Colonic mucosa (tissue), 4 donors: ENCODE measurements at regions not wholly inside any gene's neighbourhood (a gene's known extent, or its start where the extent isn't known, plus 50 kb on each side); places are given as distances from the start of the nearest gene placed in this dataset.
"Not testable (repeated sequence)": the region's sequence is repeated elsewhere in the genome, so short reads cannot be mapped to it uniquely, and the experiment has no call there.

Source experiments
- DNase-seq: peaks from one replicate; pipeline ENCODE4 v3.0.0-alpha.2; 2020
- H3K27ac ChIP-seq: fragments of 200-600 bp; one replicate; pipeline ENCODE4 v1.8.0; 2021
- H3K27me3 ChIP-seq: fragments of 200-600 bp; one replicate; pipeline ENCODE4 v1.8.0; 2021
- H3K36me3 ChIP-seq: fragments of 200-600 bp; one replicate; pipeline ENCODE4 v1.8.0; 2021
- H3K4me1 ChIP-seq: fragments of 200-600 bp; one replicate; pipeline ENCODE4 v1.8.0; 2021; ENCODE audit warnings: mild to moderate bottlenecking
- H3K4me3 ChIP-seq: fragments of 200-600 bp; one replicate; pipeline ENCODE4 v1.8.0; 2021
- H3K9ac ChIP-seq, 2 donors: one replicate each; pipeline ENCODE4 v1.7.0; 2013; ENCODE audit warnings: control low read depth in 2 of 2, low read depth in 2 of 2, low read length in 2 of 2
- H3K9me3 ChIP-seq: fragments of 200-600 bp; one replicate; pipeline ENCODE4 v1.8.0; 2021
- CTCF ChIP-seq: fragments of 200-600 bp; IDR thresholded peaks from one replicate; pipeline ENCODE4 v1.8.0; 2022; ENCODE audit warnings: antibody characterized with exemption, mild to moderate bottlenecking
- intact Hi-C: fragments of 100-400 bp; cut with DNase I; formaldehyde crosslinking; loops from one replicate; pipeline ENCODE4 v1.14.1; 2022
- donor health status: healthy.
- donor health status: DM: no; HTN: no; CAD: no.
- donor health status: DM: no; HTN: no; CAD: no.

GRCh38 chr1:55773211-55773940 is 558.2 kb upstream of the USP24 start:
- Histone ChIP-seq H3K4me1 (no peaks in the 10 kb centered on the region), H3K9me3 (no peaks in the 10 kb centered on the region), H3K27ac (no peak overlapping the region), H3K27me3 (no peaks in the 10 kb centered on the region), H3K36me3 (no peaks in the 10 kb centered on the region), H3K9ac (no peak overlapping the region), H3K4me3 (no peak overlapping the region)
- intact Hi-C loops: no loop called here
- no peak for TF ChIP-seq CTCF
- DNase-seq: no peak

GRCh38 chr1:55768327-55768952 is 553.3 kb upstream of the USP24 start:
- DNase-seq: no peak
- Histone ChIP-seq H3K27me3 (no peaks in the 10 kb centered on the region), H3K4me3 (no peak overlapping the region), H3K4me1 (no peaks in the 10 kb centered on the region), H3K9ac (no peak overlapping the region), H3K27ac (no peak overlapping the region), H3K9me3 (no peaks in the 10 kb centered on the region), H3K36me3 (no peaks in the 10 kb centered on the region)
- no peak for TF ChIP-seq CTCF
- intact Hi-C loops: no loop called here

GRCh38 chr1:55767171-55767570 is 552.0 kb upstream of the USP24 start:
- intact Hi-C loops: no loop called here
- Histone ChIP-seq H3K4me1 (no peaks in the 10 kb centered on the region), H3K27ac (no peak overlapping the region), H3K9me3 (no peaks in the 10 kb centered on the region), H3K27me3 (no peaks in the 10 kb centered on the region), H3K36me3 (no peaks in the 10 kb centered on the region), H3K9ac (no peak overlapping the region), H3K4me3 (no peak overlapping the region)
- no peak for TF ChIP-seq CTCF
- DNase-seq: no peak

GRCh38 chr1:55765505-55765904 is 550.3 kb upstream of the USP24 start:
- H3K4me1 ChIP-seq, H3K9ac ChIP-seq, DNase-seq, H3K27me3 ChIP-seq, H3K9me3 ChIP-seq, H3K27ac ChIP-seq, H3K36me3 ChIP-seq, intact Hi-C loops, H3K4me3 ChIP-seq: not testable (repeated sequence)

GRCh38 chr1:55751776-55752175 is 536.6 kb upstream of the USP24 start:
- Histone ChIP-seq H3K36me3 (no peaks in the 10 kb centered on the region), H3K9ac (no peak overlapping the region), H3K27ac (no peak overlapping the region), H3K4me3 (no peak overlapping the region), H3K4me1 (no peaks in the 10 kb centered on the region), H3K27me3 (no peaks in the 10 kb centered on the region), H3K9me3 (no peaks in the 10 kb centered on the region)
- intact Hi-C loops: no loop called here
- no peak for TF ChIP-seq CTCF
- DNase-seq: no peak

GRCh38 chr1:55750628-55750995 is 535.4 kb upstream of the USP24 start:
- Histone ChIP-seq H3K27me3 (no peaks in the 10 kb centered on the region), H3K4me1 (no peaks in the 10 kb centered on the region), H3K36me3 (no peaks in the 10 kb centered on the region), H3K9ac (no peak overlapping the region), H3K27ac (no peak overlapping the region), H3K4me3 (no peak overlapping the region), H3K9me3 (no peaks in the 10 kb centered on the region)
- DNase-seq: no peak
- intact Hi-C loops: no loop called here
- no peak for TF ChIP-seq CTCF
